C4-2B (cell line): ENCODE measurements at regions not wholly inside any gene's neighbourhood (a gene's known extent, or its start where the extent isn't known, plus 50 kb on each side); places are given as distances from the start of the nearest gene placed in this dataset.

Experiments
- CTCF ChIP-seq: fragments of 450-650 bp; conservative IDR thresholded peaks from 2 replicates; pipeline ENCODE4 v1.5.1; 2017; ENCODE audit warnings: mild to moderate bottlenecking
- ZFX ChIP-seq: fragments of 450-650 bp; IDR thresholded peaks from 2 replicates; pipeline ENCODE4 v1.6.1; 2017

GRCh38 chr12:67885375-67886169 is 103.7 kb upstream of the IFNG-AS1 start:
- TF ChIP-seq CTCF (no peak), ZFX (no peak)
